ENCODE measurements at regions not wholly inside any gene's neighbourhood (a gene's known extent, or its start where the extent isn't known, plus 50 kb on each side); places are given as distances from the start of the nearest gene placed in this dataset.
A peak's percentile ranks its signal among the peaks of the same experiment; 100 is the strongest.
"Not testable (repeated sequence)": the region's sequence is repeated elsewhere in the genome, so short reads cannot be mapped to it uniquely, and the experiment has no call there.

DNA sequence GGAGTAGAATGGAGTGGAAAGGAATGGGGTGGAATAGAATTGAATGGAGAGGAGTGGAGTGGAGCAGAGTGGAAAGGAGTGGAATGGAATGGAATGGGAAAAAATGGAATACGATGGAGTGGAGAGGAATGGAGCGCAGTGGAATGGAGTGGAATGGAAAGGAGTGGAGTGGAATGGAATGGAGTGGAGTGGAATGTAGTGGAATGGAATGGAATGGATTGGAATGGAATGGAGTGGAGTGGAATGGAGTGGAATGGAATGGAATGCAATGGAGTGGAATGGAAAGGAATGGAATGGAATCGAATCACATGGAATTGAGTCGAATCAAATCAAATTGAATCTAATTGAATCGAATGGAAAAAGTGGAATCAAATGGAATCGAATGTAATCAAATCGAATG lies 1016.1 kb downstream of the CDY1 start:
- Histone ChIP-seq H3K36me3 (ENCODE audit: control insufficient read depth in 4 of 4, insufficient read depth in 3 of 4, low read depth in 1 of 4, low read length in 3 of 4) (no peaks in the 10 kb centered on the region), H3K9me3 (ENCODE audit: control insufficient read depth in 4 of 4, low read length in 3 of 4) (peaks cover 0 to 17% (median 0%) of the 10 kb centered on the region in 4 donors), H3K27ac (ENCODE audit: low read depth in 1 of 2, low read length in 2 of 2) (no peak overlapping the region), H3K27me3 (ENCODE audit: control insufficient read depth in 4 of 4, insufficient read depth in 4 of 4, low read length in 3 of 4) (no peaks in the 10 kb centered on the region), H3K4me1 (ENCODE audit: control insufficient read depth in 4 of 4, insufficient read depth in 4 of 4, low read length in 3 of 4) (no peaks in the 10 kb centered on the region), H3K4me3 (ENCODE audit: low read depth in 1 of 3, low read length in 3 of 3) (no peak overlapping the region), H3K9ac (ENCODE audit: low read depth in 1 of 2, low read length in 2 of 2) (no peak overlapping the region)
- TF ChIP-seq TAF1 (conservative IDR thresholded peaks at IDR 0.05) (no peak), FOXA2 (IDR thresholded peaks at IDR 0.05) (no peak), REST (IDR thresholded peaks at IDR 0.05) (no peak), SP1 (IDR thresholded peaks at IDR 0.05) (no peak), EGR1 (IDR thresholded peaks at IDR 0.05; ENCODE audit: low read depth in 2 of 2) (no peak)
- 75% methylated on average over 7 of the region's 7 CpGs for WGBS
- no peak for DNase-seq (ENCODE audit: low spot score)

DNA sequence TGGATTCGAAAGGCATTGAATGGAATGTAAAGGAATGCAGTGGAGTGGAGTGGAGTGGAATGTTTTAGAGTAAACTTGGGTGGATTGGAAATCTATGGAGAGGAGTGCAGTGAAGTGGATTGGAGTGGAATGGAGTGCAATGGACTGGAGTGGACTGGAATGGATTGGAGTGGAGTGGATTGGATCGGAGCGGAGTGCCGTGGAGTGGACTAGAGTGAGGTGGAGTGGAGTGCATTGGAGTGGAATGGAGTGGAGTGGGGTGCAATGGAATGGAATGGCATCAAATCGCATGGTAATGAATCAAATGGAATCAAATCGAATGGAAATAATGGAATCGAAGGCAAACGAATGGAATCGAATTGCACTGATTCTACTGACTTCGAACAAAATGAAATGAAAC lies 1023.9 kb downstream of the CDY1 start:
- H3K9me3 ChIP-seq (ENCODE audit: control insufficient read depth in 4 of 4, low read length in 3 of 4) = peaks cover 0 to 15% (median 6%) of the 10 kb centered on the region in 4 donors
- H3K4me1 ChIP-seq (ENCODE audit: control insufficient read depth in 4 of 4, insufficient read depth in 4 of 4, low read length in 3 of 4); H3K36me3 ChIP-seq (ENCODE audit: control insufficient read depth in 4 of 4, insufficient read depth in 3 of 4, low read depth in 1 of 4, low read length in 3 of 4); H3K27me3 ChIP-seq (ENCODE audit: control insufficient read depth in 4 of 4, insufficient read depth in 4 of 4, low read length in 3 of 4); H3K9ac ChIP-seq (ENCODE audit: low read depth in 1 of 2, low read length in 2 of 2); H3K27ac ChIP-seq (ENCODE audit: low read depth in 1 of 2, low read length in 2 of 2); H3K4me3 ChIP-seq (ENCODE audit: low read depth in 1 of 3, low read length in 3 of 3); DNase-seq (ENCODE audit: low spot score): not testable (repeated sequence)
- WGBS = 78% methylated on average over 10 of the region's 10 CpGs

GRCh38 chrY:26648240-26648639 lies 1026.3 kb downstream of the CDY1 start:
- not testable (repeated sequence) for H3K9ac ChIP-seq (ENCODE audit: low read depth in 1 of 2, low read length in 2 of 2); H3K27me3 ChIP-seq (ENCODE audit: control insufficient read depth in 4 of 4, insufficient read depth in 4 of 4, low read length in 3 of 4); H3K4me1 ChIP-seq (ENCODE audit: control insufficient read depth in 4 of 4, insufficient read depth in 4 of 4, low read length in 3 of 4); H3K36me3 ChIP-seq (ENCODE audit: control insufficient read depth in 4 of 4, insufficient read depth in 3 of 4, low read depth in 1 of 4, low read length in 3 of 4); H3K4me3 ChIP-seq (ENCODE audit: low read depth in 1 of 3, low read length in 3 of 3); H3K27ac ChIP-seq (ENCODE audit: low read depth in 1 of 2, low read length in 2 of 2); DNase-seq (ENCODE audit: low spot score)
- 62% methylated on average over 6 of the region's 6 CpGs for WGBS
- peaks cover 0 to 12% (median 6%) of the 10 kb centered on the region in 4 donors for H3K9me3 ChIP-seq (ENCODE audit: control insufficient read depth in 4 of 4, low read length in 3 of 4)

- H3K4me1 ChIP-seq (ENCODE audit: control insufficient read depth in 4 of 4, insufficient read depth in 4 of 4, low read length in 3 of 4); DNase-seq (ENCODE audit: low spot score); H3K4me3 ChIP-seq (ENCODE audit: low read depth in 1 of 3, low read length in 3 of 3); H3K27me3 ChIP-seq (ENCODE audit: control insufficient read depth in 4 of 4, insufficient read depth in 4 of 4, low read length in 3 of 4); H3K27ac ChIP-seq (ENCODE audit: low read depth in 1 of 2, low read length in 2 of 2); H3K36me3 ChIP-seq (ENCODE audit: control insufficient read depth in 4 of 4, insufficient read depth in 3 of 4, low read depth in 1 of 4, low read length in 3 of 4); H3K9ac ChIP-seq (ENCODE audit: low read depth in 1 of 2, low read length in 2 of 2): not testable (repeated sequence)
- WGBS = 63% methylated on average over 8 of the region's 8 CpGs
- peaks cover 0 to 21% (median 2%) of the 10 kb centered on the region in 4 donors for H3K9me3 ChIP-seq (ENCODE audit: control insufficient read depth in 4 of 4, low read length in 3 of 4)
Observed at GRCh38 chrY:26664245-26664644, 1042.3 kb downstream of the CDY1 start.

DNA sequence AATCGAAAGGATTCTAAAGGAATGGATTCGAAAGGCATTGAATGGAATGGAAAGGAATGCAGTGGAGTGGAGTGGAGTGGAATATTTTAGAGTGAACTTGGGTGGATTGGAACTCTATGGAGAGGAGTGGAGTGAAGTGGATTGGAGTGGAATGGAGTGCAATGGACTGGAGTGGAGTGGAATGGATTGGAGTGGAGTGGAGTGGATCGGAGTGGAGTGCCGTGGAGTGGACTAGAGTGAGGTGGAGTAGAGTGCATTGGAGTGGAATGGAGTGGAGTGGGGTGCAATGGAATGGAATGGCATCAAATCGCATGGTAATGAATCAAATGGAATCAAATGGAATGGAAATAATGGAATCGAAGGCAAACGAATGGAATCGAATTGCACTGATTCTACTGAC lies 1044.8 kb downstream of the CDY1 start:
- H3K9ac ChIP-seq (ENCODE audit: low read depth in 1 of 2, low read length in 2 of 2); H3K4me3 ChIP-seq (ENCODE audit: low read depth in 1 of 3, low read length in 3 of 3); H3K4me1 ChIP-seq (ENCODE audit: control insufficient read depth in 4 of 4, insufficient read depth in 4 of 4, low read length in 3 of 4); H3K36me3 ChIP-seq (ENCODE audit: control insufficient read depth in 4 of 4, insufficient read depth in 3 of 4, low read depth in 1 of 4, low read length in 3 of 4); H3K27ac ChIP-seq (ENCODE audit: low read depth in 1 of 2, low read length in 2 of 2); H3K27me3 ChIP-seq (ENCODE audit: control insufficient read depth in 4 of 4, insufficient read depth in 4 of 4, low read length in 3 of 4); DNase-seq (ENCODE audit: low spot score): not testable (repeated sequence)
- 63% methylated on average over 8 of the region's 8 CpGs for WGBS
- peaks cover 0 to 25% (median 12%) of the 10 kb centered on the region in 4 donors for H3K9me3 ChIP-seq (ENCODE audit: control insufficient read depth in 4 of 4, low read length in 3 of 4)

DNA sequence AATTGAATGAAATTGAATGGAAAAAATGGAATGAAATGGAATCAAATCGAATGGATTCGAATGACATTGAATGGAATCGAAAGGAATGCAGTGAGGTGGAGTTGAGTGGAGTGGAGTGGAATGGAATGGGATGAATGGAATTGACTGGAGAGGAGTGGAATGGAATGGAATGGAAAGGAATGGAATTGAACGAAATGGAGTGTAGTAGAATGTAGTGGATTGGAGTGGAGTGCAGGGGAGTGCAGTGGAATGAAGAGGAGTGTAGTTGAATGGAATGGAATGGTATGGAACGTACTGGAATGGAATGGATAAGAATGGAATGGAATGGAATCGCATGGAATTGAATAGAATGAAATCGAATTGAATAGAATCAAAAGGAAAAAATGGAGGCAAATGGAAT lies 1047.3 kb downstream of the CDY1 start:
- not testable (repeated sequence) for H3K9ac ChIP-seq (ENCODE audit: low read depth in 1 of 2, low read length in 2 of 2); H3K4me3 ChIP-seq (ENCODE audit: low read depth in 1 of 3, low read length in 3 of 3); H3K36me3 ChIP-seq (ENCODE audit: control insufficient read depth in 4 of 4, insufficient read depth in 3 of 4, low read depth in 1 of 4, low read length in 3 of 4); DNase-seq (ENCODE audit: low spot score); H3K4me1 ChIP-seq (ENCODE audit: control insufficient read depth in 4 of 4, insufficient read depth in 4 of 4, low read length in 3 of 4); H3K27ac ChIP-seq (ENCODE audit: low read depth in 1 of 2, low read length in 2 of 2); H3K27me3 ChIP-seq (ENCODE audit: control insufficient read depth in 4 of 4, insufficient read depth in 4 of 4, low read length in 3 of 4)
- peaks cover 0 to 20% (median 8%) of the 10 kb centered on the region in 4 donors for H3K9me3 ChIP-seq (ENCODE audit: control insufficient read depth in 4 of 4, low read length in 3 of 4)
- 55% methylated on average over 7 of the region's 7 CpGs for WGBS

DNA sequence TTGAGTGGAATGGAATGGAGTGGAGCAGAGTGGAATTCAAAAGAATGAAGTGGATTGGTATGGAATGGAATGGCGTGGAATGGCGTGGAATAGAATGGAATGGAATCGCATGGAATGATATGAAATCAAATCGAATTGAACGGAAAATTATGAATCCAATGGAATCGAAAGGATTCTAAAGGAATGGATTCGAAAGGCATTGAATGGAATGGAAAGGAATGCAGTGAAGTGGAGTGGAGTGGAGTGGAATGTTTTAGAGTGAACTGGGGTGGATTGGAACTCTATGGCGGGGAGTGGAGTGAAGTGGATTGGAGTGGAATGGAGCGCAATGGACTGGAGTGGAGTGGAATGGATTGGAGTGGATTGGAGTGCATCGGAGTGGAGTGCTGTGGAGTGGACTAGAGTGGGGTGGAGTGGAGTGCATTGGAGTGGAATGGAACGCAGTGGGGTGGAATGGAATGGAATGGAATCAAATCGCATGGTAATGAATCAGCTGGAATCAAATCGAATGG lies 1048.5 kb downstream of the CDY1 start:
- H3K27me3 ChIP-seq (ENCODE audit: control insufficient read depth in 4 of 4, insufficient read depth in 4 of 4, low read length in 3 of 4); H3K9ac ChIP-seq (ENCODE audit: low read depth in 1 of 2, low read length in 2 of 2); H3K36me3 ChIP-seq (ENCODE audit: control insufficient read depth in 4 of 4, insufficient read depth in 3 of 4, low read depth in 1 of 4, low read length in 3 of 4); H3K4me3 ChIP-seq (ENCODE audit: low read depth in 1 of 3, low read length in 3 of 3); H3K4me1 ChIP-seq (ENCODE audit: control insufficient read depth in 4 of 4, insufficient read depth in 4 of 4, low read length in 3 of 4): not testable (repeated sequence)
- Histone ChIP-seq H3K9me3 (ENCODE audit: control insufficient read depth in 4 of 4, low read length in 3 of 4) (peaks cover 0 to 20% (median 7%) of the 10 kb centered on the region in 4 donors), H3K27ac (ENCODE audit: low read depth in 1 of 2, low read length in 2 of 2) (peak overlapping the region in 1 of 2 donors; percentile 63)
- WGBS = 69% methylated on average over 13 of the region's 13 CpGs
- DNase-seq (ENCODE audit: low spot score) = peak; percentile 59

Measured in liver (tissue), 7 donors.